ENCODE measurements at regions not wholly inside any gene's neighbourhood (a gene's known extent, or its start where the extent isn't known, plus 50 kb on each side); places are given as distances from the start of the nearest gene placed in this dataset.
"Not testable (repeated sequence)": the region's sequence is repeated elsewhere in the genome, so short reads cannot be mapped to it uniquely, and the experiment has no call there.

- WGBS, 5 donors: 73 to 97% (median 89%) methylated on average over 3 of the region's 3 CpGs
- H3K27me3 ChIP-seq (replicated peaks in 1 of 7): no peaks in the 10 kb centered on the region
- no peak for DNase-seq
- peaks cover 0 to 3% (median 0%) of the 10 kb centered on the region in 8 donors for H3K9me3 ChIP-seq
- H3K4me1 ChIP-seq: no peaks in the 10 kb centered on the region
- TF ChIP-seq CTCF (IDR thresholded peaks at IDR 0.05 in 8 of 11, conservative IDR thresholded peaks at IDR 0.05 in 3 of 11): no peak
- TF ChIP-seq POLR2A (IDR thresholded peaks at IDR 0.05): no peak
- no peak for TF ChIP-seq POLR2AphosphoS5 (IDR thresholded peaks at IDR 0.05)
- no peaks in the 10 kb centered on the region for H3K36me3 ChIP-seq
- H3K27ac ChIP-seq: no peak overlapping the region
- intact Hi-C loops (cut with DNase I; ENCODE audit: low total_unique reads): no loop called here
- no peak overlapping the region for H3K4me3 ChIP-seq
Measured at GRCh38 chr4:118410138-118410537, 57.3 kb upstream of the PRSS12 start.

GRCh38 chr4:118417325-118417724 lies 64.5 kb upstream of the PRSS12 start:
- H3K4me1 ChIP-seq: no peaks in the 10 kb centered on the region

GRCh38 chr4:118417800-118418199 lies 65.0 kb upstream of the PRSS12 start:
- H3K4me3 ChIP-seq; H3K27ac ChIP-seq; H3K36me3 ChIP-seq; intact Hi-C loops (cut with DNase I; ENCODE audit: low total_unique reads); H3K4me1 ChIP-seq; H3K9me3 ChIP-seq; H3K27me3 ChIP-seq (replicated peaks in 1 of 7); DNase-seq: not testable (repeated sequence)
- 78 to 92% (median 84%) methylated on average over 5 of the region's 5 CpGs for WGBS, 5 donors

More at GRCh38 chr4:118417325-118417724, 64.5 kb upstream of the PRSS12 start:
- Histone ChIP-seq H3K9me3 (no peaks in the 10 kb centered on the region), H3K36me3 (no peaks in the 10 kb centered on the region), H3K27me3 (replicated peaks in 1 of 7) (no peaks in the 10 kb centered on the region), H3K4me3 (no peak overlapping the region), H3K27ac (no peak overlapping the region)
- DNase-seq: no peak
- intact Hi-C loops (cut with DNase I; ENCODE audit: low total_unique reads): no loop called here
- no peak for TF ChIP-seq POLR2A (IDR thresholded peaks at IDR 0.05)
- no peak for TF ChIP-seq POLR2AphosphoS5 (IDR thresholded peaks at IDR 0.05)
- TF ChIP-seq CTCF (IDR thresholded peaks at IDR 0.05 in 8 of 11, conservative IDR thresholded peaks at IDR 0.05 in 3 of 11): no peak

- H3K36me3 ChIP-seq; H3K27ac ChIP-seq; H3K9me3 ChIP-seq; DNase-seq; H3K4me1 ChIP-seq; intact Hi-C loops (cut with DNase I; ENCODE audit: low total_unique reads); H3K27me3 ChIP-seq (replicated peaks in 1 of 7); H3K4me3 ChIP-seq: not testable (repeated sequence)
- WGBS, 5 donors: 58 to 84% (median 71%) methylated on average over 2 of the region's 2 CpGs
Measured at GRCh38 chr4:118418396-118418795, 65.6 kb upstream of the PRSS12 start.

GRCh38 chr4:118419626-118420025 lies 66.8 kb upstream of the PRSS12 start:
- H3K27me3 ChIP-seq (replicated peaks in 1 of 7); H3K9me3 ChIP-seq; H3K4me1 ChIP-seq; DNase-seq; intact Hi-C loops (cut with DNase I; ENCODE audit: low total_unique reads); H3K36me3 ChIP-seq; H3K27ac ChIP-seq; H3K4me3 ChIP-seq: not testable (repeated sequence)
- 48 to 77% (median 52%) methylated on average over 7 of the region's 7 CpGs for WGBS, 5 donors

GRCh38 chr4:118424062-118424461 lies 71.3 kb upstream of the PRSS12 start:
- peak in 4 of 11 experiments; percentile 17 to 31 (median 24) for TF ChIP-seq CTCF (IDR thresholded peaks at IDR 0.05 in 8 of 11, conservative IDR thresholded peaks at IDR 0.05 in 3 of 11)
- H3K36me3 ChIP-seq; H3K27ac ChIP-seq; intact Hi-C loops (cut with DNase I; ENCODE audit: low total_unique reads); H3K27me3 ChIP-seq (replicated peaks in 1 of 7); H3K4me1 ChIP-seq; H3K4me3 ChIP-seq; H3K9me3 ChIP-seq: not testable (repeated sequence)
- peak; percentile 79 for DNase-seq
- 0 to 2% (median 1%) methylated on average over 1 to 5 of the region's 5 CpGs for WGBS, 5 donors

- intact Hi-C loops (cut with DNase I; ENCODE audit: low total_unique reads); H3K4me1 ChIP-seq; DNase-seq; H3K9me3 ChIP-seq; H3K4me3 ChIP-seq; H3K36me3 ChIP-seq; H3K27me3 ChIP-seq (replicated peaks in 1 of 7); H3K27ac ChIP-seq: not testable (repeated sequence)
- WGBS, 5 donors: no CpG with 5 or more reads among the region's 1 CpG
Measured at GRCh38 chr4:118428881-118429280, 76.1 kb upstream of the PRSS12 start.

GRCh38 chr4:118432359-118432758 lies 79.6 kb upstream of the PRSS12 start:
- intact Hi-C loops (cut with DNase I; ENCODE audit: low total_unique reads): not testable (repeated sequence)
- WGBS, 5 donors: 69 to 84% (median 82%) methylated on average over 2 to 5 of the region's 5 CpGs

More at GRCh38 chr4:118432359-118432758, 79.6 kb upstream of the PRSS12 start:
- H3K27me3 ChIP-seq (replicated peaks in 1 of 7); H3K4me1 ChIP-seq; DNase-seq; H3K9me3 ChIP-seq; H3K4me3 ChIP-seq; H3K27ac ChIP-seq; H3K36me3 ChIP-seq: not testable (repeated sequence)

Measured in spleen (tissue), 11 donors.